KOPT-K1 (cell line): ENCODE measurements at regions not wholly inside any gene's neighbourhood (a gene's known extent, or its start where the extent isn't known, plus 50 kb on each side); places are given as distances from the start of the nearest gene placed in this dataset.

Experiments used
- H3K27ac ChIP-seq: fragments of 200-600 bp; sonication (generic); 2 replicates; pipeline ENCODE4 v1.5.1; 2016; ENCODE audit warnings: antibody characterized with exemption, mild to moderate bottlenecking, low read depth, low read length; ENCODE audit not compliant: poor library complexity, severe bottlenecking
- H3K36me3 ChIP-seq: fragments of 200-600 bp; sonication (generic); 2 replicates; pipeline ENCODE4 v1.5.1; 2017; ENCODE audit warnings: antibody characterized with exemption, mild to moderate bottlenecking, low read length, moderate library complexity; ENCODE audit not compliant: insufficient read depth
- H3K9me3 ChIP-seq: fragments of 200-600 bp; sonication (generic); 2 replicates; pipeline ENCODE4 v1.5.1; 2017; ENCODE audit warnings: antibody characterized with exemption, low read length, mild to moderate bottlenecking; ENCODE audit not compliant: insufficient read depth, poor library complexity, severe bottlenecking

DNA sequence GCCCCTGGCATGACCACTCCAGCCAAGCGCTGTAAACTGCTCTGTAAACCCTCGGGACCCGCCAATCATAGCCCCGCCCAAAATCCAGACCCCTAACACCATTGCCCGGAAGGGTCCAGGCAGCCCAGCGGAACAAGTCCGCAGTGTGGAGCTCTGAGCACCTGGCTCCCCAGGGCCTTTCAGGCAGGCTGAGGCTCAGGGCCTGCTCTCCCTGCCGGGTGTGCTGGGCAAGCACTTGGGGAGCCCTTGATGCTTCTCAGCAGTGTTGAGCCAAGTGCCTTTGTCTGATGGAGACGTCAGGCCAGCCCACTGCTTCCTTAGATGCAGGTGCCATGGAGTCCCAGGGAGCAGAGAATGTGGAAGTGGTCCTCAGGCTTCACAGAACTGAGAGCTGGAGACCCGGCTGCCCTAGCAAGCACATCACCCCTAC lies 106.2 kb downstream of the TLE3 start:
- Histone ChIP-seq H3K27ac (no peak overlapping the region), H3K9me3 (no peaks in the 10 kb centered on the region), H3K36me3 (no peaks in the 10 kb centered on the region)

DNA sequence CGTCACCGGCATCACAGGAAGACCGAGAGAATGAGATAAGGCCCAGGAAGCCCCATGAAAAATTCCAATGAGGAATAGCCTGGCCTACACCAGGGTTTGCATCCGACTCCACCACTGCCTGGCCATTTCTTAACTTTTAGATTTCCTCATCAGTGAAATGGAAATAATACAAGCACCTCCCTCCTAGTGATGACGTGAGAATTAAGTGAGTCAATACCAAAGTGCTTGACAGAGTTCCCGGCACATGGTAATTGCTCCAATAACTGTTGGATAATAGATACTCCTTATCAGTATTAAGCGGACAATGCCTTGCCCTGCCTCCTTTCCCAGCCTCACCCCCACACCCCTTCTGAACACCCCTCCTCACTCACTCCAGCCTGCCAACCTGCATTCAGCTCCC lies 105.4 kb downstream of the TLE3 start:
- H3K27ac ChIP-seq = no peak overlapping the region
- H3K9me3 ChIP-seq = no peaks in the 10 kb centered on the region
- H3K36me3 ChIP-seq = no peaks in the 10 kb centered on the region

- Histone ChIP-seq H3K9me3 (no peaks in the 10 kb centered on the region), H3K36me3 (no peaks in the 10 kb centered on the region), H3K27ac (no peak overlapping the region)
Measured at GRCh38 chr15:69994429-69995205, 103.1 kb downstream of the TLE3 start.

- Histone ChIP-seq H3K36me3 (no peaks in the 10 kb centered on the region), H3K9me3 (no peaks in the 10 kb centered on the region)
Measured at GRCh38 chr15:69996321-69997160, 101.2 kb downstream of the TLE3 start.

GRCh38 chr15:69997161-69997485 lies 100.6 kb downstream of the TLE3 start:
- Histone ChIP-seq H3K9me3 (peaks cover under 1% of the 10 kb centered on the region), H3K36me3 (no peaks in the 10 kb centered on the region), H3K27ac (no peak overlapping the region)

More at GRCh38 chr15:69996321-69997160, 101.2 kb downstream of the TLE3 start:
- H3K27ac ChIP-seq = no peak overlapping the region
